DOHH2 (cell line): ENCODE measurements at regions not wholly inside any gene's neighbourhood (a gene's known extent, or its start where the extent isn't known, plus 50 kb on each side); places are given as distances from the start of the nearest gene placed in this dataset.

Experiments used
- H3F3A ChIP-seq: fragments of 200-600 bp; sonication (generic), shearing (Covaris generic); 2 replicates; pipeline ENCODE4 v1.6.0; 2016; ENCODE audit warnings: antibody characterized with exemption, mild to moderate bottlenecking; ENCODE audit not compliant: control insufficient read depth, insufficient read depth
- H3K27ac ChIP-seq: fragments of 200-600 bp; sonication (generic); 2 replicates; pipeline ENCODE4 v1.5.1; 2014; ENCODE audit warnings: low read depth, mild to moderate bottlenecking, low read length, moderate library complexity
- H3K27me3 ChIP-seq: fragments of 200-600 bp; sonication (generic); 2 replicates; pipeline ENCODE4 v1.6.1; 2014; ENCODE audit warnings: mild to moderate bottlenecking, low read length, mixed read lengths; ENCODE audit not compliant: control insufficient read depth
- H3K36me3 ChIP-seq: fragments of 200-600 bp; sonication (generic); 2 replicates; pipeline ENCODE4 v1.6.1; 2014; ENCODE audit warnings: mild to moderate bottlenecking, low read length, moderate library complexity, mixed read lengths; ENCODE audit not compliant: control insufficient read depth
- H3K4me1 ChIP-seq: fragments of 200-600 bp; sonication (generic); 2 replicates; pipeline ENCODE4 v1.6.1; 2014; ENCODE audit warnings: mild to moderate bottlenecking, low read length, mixed read lengths; ENCODE audit not compliant: control insufficient read depth
- H3K4me2 ChIP-seq: fragments of 200-600 bp; sonication (generic); 2 replicates; pipeline ENCODE4 v1.6.0; 2014; ENCODE audit warnings: mild to moderate bottlenecking, low read length, moderate library complexity
- H3K4me3 ChIP-seq: fragments of 200-600 bp; sonication (generic); 2 replicates; pipeline ENCODE4 v1.5.1; 2014; ENCODE audit warnings: mild to moderate bottlenecking, low read length, mixed read lengths
- H3K79me2 ChIP-seq: fragments of 200-600 bp; sonication (generic); 2 replicates; pipeline ENCODE4 v1.6.1; 2014; ENCODE audit warnings: mild to moderate bottlenecking, low read length, mixed read lengths; ENCODE audit not compliant: control insufficient read depth
- H3K9me2 ChIP-seq: fragments of 200-600 bp; sonication (generic); replicated peaks from 2 replicates; pipeline ENCODE4 v1.6.1; 2014; ENCODE audit warnings: mild to moderate bottlenecking, low read length, mixed read lengths; ENCODE audit not compliant: control insufficient read depth
- H3K9me3 ChIP-seq: fragments of 200-600 bp; sonication (generic); 2 replicates; pipeline ENCODE4 v1.6.1; 2014; ENCODE audit warnings: antibody characterized with exemption, low read length, mixed read lengths; ENCODE audit not compliant: control insufficient read depth, insufficient read depth
- H4K20me1 ChIP-seq: fragments of 200-600 bp; sonication (generic); 2 replicates; pipeline ENCODE4 v1.6.0; 2014; ENCODE audit warnings: low read depth, mild to moderate bottlenecking, antibody characterized with exemption, low read length, moderate library complexity; ENCODE audit not compliant: control insufficient read depth, insufficient read depth
- EZH2phosphoT487 ChIP-seq: fragments of 200-600 bp; sonication (generic); IDR thresholded peaks from 2 replicates; pipeline ENCODE4 v1.6.1; 2017; ENCODE audit warnings: borderline replicate concordance, mild to moderate bottlenecking, antibody characterized with exemption, low read length, moderate library complexity, mixed read lengths
- TF ChIP-seq, protein P1 (sequence below): fragments of 200-600 bp; sonication (generic); IDR thresholded peaks from one replicate; pipeline ENCODE4 v1.5.1; 2014; ENCODE audit warnings: antibody characterized with exemption, mild to moderate bottlenecking, low read depth, low read length; ENCODE audit not compliant: poor library complexity, severe bottlenecking

GRCh38 chr10:2631557-2632205 lies 435.7 kb upstream of the PFKP start:
- Histone ChIP-seq H3K4me1 (no peaks in the 10 kb centered on the region), H3K27me3 (no peaks in the 10 kb centered on the region), H3K4me3 (no peak overlapping the region), H3K4me2 (no peak overlapping the region), H3K36me3 (no peaks in the 10 kb centered on the region), H3K9me2 (no peaks in the 10 kb centered on the region), H4K20me1 (no peaks in the 10 kb centered on the region), H3F3A (no peaks in the 10 kb centered on the region), H3K79me2 (no peaks in the 10 kb centered on the region), H3K27ac (no peak overlapping the region), H3K9me3 (no peaks in the 10 kb centered on the region)
- TF ChIP-seq, protein P1, sequence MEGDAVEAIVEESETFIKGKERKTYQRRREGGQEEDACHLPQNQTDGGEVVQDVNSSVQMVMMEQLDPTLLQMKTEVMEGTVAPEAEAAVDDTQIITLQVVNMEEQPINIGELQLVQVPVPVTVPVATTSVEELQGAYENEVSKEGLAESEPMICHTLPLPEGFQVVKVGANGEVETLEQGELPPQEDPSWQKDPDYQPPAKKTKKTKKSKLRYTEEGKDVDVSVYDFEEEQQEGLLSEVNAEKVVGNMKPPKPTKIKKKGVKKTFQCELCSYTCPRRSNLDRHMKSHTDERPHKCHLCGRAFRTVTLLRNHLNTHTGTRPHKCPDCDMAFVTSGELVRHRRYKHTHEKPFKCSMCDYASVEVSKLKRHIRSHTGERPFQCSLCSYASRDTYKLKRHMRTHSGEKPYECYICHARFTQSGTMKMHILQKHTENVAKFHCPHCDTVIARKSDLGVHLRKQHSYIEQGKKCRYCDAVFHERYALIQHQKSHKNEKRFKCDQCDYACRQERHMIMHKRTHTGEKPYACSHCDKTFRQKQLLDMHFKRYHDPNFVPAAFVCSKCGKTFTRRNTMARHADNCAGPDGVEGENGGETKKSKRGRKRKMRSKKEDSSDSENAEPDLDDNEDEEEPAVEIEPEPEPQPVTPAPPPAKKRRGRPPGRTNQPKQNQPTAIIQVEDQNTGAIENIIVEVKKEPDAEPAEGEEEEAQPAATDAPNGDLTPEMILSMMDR = no peak
- no peak for TF ChIP-seq EZH2phosphoT487

- Histone ChIP-seq H3K79me2 (no peaks in the 10 kb centered on the region), H3K27me3 (no peaks in the 10 kb centered on the region), H3K4me3 (no peak overlapping the region), H3K4me1 (no peaks in the 10 kb centered on the region), H4K20me1 (no peaks in the 10 kb centered on the region), H3K9me3 (no peaks in the 10 kb centered on the region), H3K9me2 (no peaks in the 10 kb centered on the region), H3F3A (no peaks in the 10 kb centered on the region), H3K27ac (no peak overlapping the region), H3K36me3 (no peaks in the 10 kb centered on the region), H3K4me2 (no peak overlapping the region)
- TF ChIP-seq, protein P1 = no peak
- no peak for TF ChIP-seq EZH2phosphoT487
These were observed 438.6 kb upstream of the PFKP start for GRCh38 chr10:2628705-2629104.

- Histone ChIP-seq H3K27me3 (no peaks in the 10 kb centered on the region), H3K9me3 (no peaks in the 10 kb centered on the region), H3F3A (no peaks in the 10 kb centered on the region), H3K27ac (no peak overlapping the region), H3K36me3 (no peaks in the 10 kb centered on the region), H3K4me2 (no peak overlapping the region), H3K79me2 (no peaks in the 10 kb centered on the region), H4K20me1 (no peaks in the 10 kb centered on the region), H3K4me1 (no peaks in the 10 kb centered on the region), H3K9me2 (no peaks in the 10 kb centered on the region), H3K4me3 (no peak overlapping the region)
- TF ChIP-seq EZH2phosphoT487 = no peak
- TF ChIP-seq, protein P1 = no peak
These were observed 439.4 kb upstream of the PFKP start for GRCh38 chr10:2627969-2628368.
